GM20431 (cell line): ENCODE measurements at regions not wholly inside any gene's neighbourhood (a gene's known extent, or its start where the extent isn't known, plus 50 kb on each side); places are given as distances from the start of the nearest gene placed in this dataset.

Experiments used
- in situ Hi-C: fragments of 300-500 bp; cut with MseI, MboI; formaldehyde crosslinking; loops from one replicate; pipeline ENCODE4 v1.15.0; 2020; ENCODE audit warnings: low sequenced_read_pairs; ENCODE audit not compliant: unreplicated experiment

GRCh38 chr12:131482199-131482598 lies 228.7 kb upstream of the SFSWAP start:
- in situ Hi-C loops, result no loop called here

- in situ Hi-C loops, result no loop called here
Observed at GRCh38 chr12:131482686-131483085, 228.2 kb upstream of the SFSWAP start.

GRCh38 chr12:131486451-131487230 lies 224.2 kb upstream of the SFSWAP start:
- in situ Hi-C loops, result no loop called here

- in situ Hi-C loops, result no loop called here
Observed at GRCh38 chr12:131487388-131488124, 223.3 kb upstream of the SFSWAP start.

DNA sequence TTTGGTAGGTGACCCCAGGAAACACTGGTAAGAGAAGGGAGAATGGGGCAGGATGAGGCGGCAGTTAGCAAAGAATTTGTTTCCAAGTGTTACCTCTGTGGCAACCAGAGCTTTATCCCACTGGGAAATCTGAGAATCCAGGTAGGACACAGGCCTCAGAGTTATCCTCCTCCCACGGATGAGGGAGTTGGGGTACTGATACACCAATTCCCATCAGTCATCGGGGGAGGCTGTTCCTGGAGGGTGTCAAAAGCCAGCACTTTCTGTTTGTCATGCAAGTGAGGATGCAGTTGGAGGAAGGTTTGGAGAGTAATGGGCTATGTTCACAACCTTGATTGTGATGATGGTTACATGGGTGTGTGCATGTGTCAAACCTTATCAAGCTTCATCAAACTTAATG lies 221.2 kb upstream of the SFSWAP start:
- in situ Hi-C loops, result no loop called here

- in situ Hi-C loops, result no loop called here
Observed at GRCh38 chr12:131491155-131491554, 219.7 kb upstream of the SFSWAP start.

DNA sequence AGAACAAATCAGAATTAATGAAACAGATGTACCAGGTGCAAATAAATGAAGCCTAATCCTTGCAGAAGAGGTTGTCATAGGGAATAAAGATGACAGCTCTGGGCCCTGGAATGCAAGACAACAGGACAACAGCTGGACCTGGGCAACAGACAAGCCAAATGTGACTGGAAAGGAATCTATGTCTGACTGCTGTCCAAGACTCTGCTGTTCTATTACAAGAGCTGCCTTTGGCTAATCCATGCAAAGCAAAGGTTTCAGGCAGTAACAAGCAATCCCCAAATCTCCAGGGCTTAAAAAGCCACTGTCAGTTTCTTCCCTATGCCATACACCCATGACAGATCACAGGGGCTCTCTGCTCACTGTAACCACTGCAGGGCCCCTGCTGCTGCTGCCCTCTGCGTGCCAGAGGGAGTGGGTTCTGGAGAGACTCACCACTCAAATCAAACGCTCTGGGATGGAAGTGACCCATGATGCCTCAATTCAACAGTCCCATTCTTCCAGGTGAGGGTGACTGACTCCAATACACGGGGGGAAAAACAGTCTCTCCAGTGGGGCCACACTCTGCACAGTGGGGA lies 218.9 kb upstream of the SFSWAP start:
- in situ Hi-C loops, result no loop called here

DNA sequence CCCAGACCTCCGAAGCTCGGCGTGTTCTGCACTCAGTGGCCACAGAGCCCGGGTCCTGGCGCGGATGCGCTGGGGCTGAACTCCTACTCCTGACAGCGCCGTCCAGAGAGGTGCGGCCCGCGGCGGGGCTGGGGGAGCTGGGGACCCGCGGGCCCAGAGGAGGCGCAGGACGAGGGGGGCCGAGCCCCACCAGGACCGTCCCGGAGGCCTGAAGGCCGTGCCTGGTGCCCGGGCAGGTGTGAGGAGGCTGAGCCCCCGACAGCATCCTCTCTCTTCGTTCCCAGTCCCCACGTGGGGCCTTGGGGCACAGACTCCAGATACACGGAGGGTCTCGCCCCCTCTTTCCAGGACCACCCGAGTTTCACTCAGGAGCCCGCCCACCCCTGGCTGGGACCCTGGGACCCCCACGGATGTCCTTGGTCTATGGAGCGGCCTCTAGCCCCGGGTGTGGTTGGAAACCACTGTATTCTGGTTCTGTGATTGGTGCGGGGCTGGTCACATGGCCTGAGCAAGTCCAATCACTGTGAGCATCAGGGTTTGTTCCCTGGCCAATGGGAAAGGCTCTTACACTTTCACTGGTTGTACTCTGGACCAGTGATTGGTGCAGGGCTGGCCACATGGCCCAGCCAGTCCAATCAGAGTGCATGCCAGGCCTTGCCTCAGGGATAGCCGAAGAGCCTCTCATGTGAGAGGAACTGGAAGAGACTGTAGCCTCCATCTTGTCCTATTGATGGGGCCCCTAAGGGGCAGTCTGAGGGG lies 217.6 kb upstream of the SFSWAP start:
- in situ Hi-C loops, result no loop called here

- in situ Hi-C loops, result no loop called here
Observed at GRCh38 chr12:131494216-131494615, 216.7 kb upstream of the SFSWAP start.

DNA sequence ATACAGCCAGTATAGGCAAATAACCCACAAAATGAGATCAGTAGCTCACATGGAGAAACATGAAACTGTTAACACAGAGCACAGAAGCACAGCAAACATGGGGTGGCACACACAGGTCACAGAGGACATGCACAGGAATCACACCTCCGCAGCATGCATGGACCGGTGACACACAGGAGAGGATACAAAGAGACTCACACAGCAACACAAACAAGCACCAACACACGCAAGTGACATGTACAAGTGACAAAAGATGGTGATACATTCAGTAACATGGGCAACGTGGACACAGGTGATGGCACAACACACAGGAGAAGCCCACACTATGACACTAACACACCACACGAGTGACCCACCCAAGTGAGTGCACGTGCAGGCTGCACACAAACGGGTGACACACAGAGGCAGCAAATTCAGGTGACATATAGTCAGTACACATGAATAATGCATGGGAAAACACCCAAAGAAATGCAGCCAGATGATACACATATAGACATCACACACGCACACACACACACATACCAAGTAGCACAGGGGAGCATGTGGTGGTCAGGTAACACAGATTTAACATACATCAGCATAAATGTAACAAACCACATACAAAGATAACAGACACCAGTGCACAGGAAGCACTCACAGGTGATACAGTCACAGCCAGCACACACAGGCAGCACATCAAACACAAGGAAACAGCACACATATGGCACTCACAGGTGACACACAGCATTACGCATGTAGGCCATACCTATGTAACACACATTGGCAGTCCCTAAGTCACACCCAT lies 216.0 kb upstream of the SFSWAP start:
- in situ Hi-C loops, result no loop called here

GRCh38 chr12:131497966-131498365 lies 212.9 kb upstream of the SFSWAP start:
- in situ Hi-C loops, result no loop called here

DNA sequence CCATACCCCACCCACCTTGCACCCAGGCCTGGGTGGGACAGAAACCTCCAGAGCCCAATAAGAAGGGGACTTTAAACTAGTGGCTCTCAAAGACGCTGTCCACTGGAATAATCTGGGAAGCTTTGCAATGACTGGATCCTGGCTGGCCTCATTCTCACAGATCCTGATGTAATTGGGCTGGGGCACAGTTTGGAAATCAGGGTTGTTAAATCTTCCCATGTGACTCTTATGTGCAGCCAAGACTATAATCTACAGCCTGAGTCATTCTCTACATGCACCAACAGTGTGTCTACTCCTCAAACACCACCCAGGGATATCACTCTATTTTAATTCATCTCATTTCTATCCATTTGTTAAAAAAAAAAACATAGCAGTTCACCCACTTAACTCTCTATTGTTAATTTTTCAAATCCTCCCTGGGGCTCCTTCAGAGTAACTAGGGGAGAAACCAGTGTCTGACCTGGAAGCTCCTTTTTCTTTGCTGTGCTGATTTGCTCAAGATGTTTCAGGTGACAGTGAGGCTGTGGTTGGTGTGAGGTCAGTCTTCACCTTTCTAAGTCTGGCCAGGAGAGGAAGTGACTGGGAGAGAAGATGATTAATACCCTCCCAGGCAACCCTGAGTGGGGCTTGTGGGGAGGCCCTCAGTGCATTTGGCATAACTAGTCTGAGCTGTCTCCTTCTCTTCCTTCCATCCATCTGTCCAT lies 211.6 kb upstream of the SFSWAP start:
- in situ Hi-C loops, result no loop called here

DNA sequence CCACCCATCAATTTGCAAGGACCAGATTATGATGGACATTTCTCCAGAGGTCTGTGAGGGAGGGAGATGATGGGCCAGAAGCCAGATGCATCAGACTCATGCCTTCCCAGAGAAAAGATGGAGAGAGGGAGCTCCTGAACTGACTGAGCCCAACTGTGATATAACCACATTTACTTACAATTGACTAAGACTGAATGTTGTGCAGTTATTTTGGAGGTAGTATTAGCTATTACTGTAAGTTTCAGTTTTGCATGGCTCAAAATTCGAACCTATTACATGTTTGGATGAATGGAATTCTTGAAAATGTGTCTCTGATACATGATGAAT lies 211.1 kb upstream of the SFSWAP start:
- in situ Hi-C loops, result no loop called here

GRCh38 chr12:131500564-131500963 lies 210.3 kb upstream of the SFSWAP start:
- in situ Hi-C loops, result no loop called here

DNA sequence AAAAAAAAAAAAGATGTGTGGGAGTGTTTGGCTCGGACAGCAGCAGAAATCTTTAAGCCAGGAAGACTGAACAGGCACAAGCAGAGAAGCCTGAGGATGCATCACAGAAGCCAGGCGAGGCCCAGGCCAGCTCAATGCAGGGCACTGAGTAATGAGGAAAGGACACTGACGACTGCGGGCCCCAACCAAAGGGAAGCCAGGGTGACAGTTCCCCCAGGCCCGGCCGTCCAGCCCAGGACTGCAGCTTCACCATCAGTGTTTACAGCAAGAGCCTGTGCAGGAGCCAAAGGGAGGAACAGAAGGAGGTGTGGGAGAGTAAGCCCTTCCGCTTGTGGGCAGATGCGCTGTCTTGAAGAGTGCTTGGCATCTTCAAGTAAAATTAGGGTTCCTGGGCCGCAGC lies 205.3 kb upstream of the SFSWAP start:
- in situ Hi-C loops, result no loop called here

DNA sequence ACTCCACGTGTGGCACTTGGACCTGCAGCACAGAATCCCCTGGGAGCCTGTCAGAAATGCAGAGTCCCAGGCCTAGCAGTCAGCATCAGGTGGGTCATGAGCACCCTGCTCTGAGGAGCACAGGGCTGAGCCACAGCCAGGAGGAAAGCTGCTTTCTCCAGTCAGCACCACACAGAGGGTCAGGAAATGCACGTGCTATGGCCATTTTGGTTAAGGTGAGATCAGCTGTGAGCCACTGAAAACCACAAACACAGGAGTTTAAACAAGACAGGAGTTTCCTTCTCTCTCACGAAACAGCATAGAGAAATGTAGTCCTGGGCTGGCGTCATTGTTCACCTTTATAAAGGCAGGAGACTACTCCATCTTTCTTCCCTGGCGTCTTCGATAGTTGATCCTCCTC lies 204.5 kb upstream of the SFSWAP start:
- in situ Hi-C loops, result no loop called here

DNA sequence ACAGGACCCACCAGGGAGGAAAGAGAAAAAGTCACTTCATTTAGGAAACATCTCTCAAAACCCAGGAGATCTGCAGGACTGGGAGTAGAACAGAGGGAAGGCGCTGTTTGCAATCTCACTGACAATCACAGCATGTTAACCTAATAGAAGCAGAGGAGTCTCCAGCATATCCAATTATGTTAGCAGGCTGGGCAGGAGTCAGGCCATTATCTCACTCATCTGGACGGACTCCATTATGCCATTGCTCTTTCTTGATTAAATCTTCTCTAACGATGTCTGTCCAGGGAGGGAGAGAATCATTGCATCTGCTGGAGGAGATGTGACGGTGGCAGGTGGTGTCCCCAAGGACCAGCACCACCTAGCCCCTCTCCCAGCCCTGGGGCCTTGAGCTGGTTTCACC lies 203.8 kb upstream of the SFSWAP start:
- in situ Hi-C loops, result no loop called here

DNA sequence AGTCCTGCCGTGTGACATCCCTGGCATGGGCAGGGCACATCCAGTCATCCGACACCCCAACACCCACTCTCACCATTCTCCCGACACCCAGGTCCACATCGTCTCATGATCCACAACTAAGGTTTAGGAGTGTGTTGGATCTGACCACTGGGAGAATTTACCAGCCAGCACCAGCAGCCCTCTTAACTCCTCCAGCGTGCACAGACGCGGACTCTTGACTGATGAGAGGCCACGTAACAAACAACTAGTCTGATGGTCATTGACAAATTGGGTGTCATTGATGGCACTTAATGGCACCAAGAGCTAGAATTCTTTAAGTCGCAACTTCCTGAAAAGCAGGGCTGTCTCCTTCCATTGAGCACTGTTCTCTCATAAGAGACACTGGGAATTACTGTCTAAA lies 203.0 kb upstream of the SFSWAP start:
- in situ Hi-C loops, result no loop called here

- in situ Hi-C loops, result no loop called here
Observed at GRCh38 chr12:131509701-131510100, 201.2 kb upstream of the SFSWAP start.
